PC-9 (cell line): ENCODE measurements at regions not wholly inside any gene's neighbourhood (a gene's known extent, or its start where the extent isn't known, plus 50 kb on each side); places are given as distances from the start of the nearest gene placed in this dataset.
"Not testable (repeated sequence)": the region's sequence is repeated elsewhere in the genome, so short reads cannot be mapped to it uniquely, and the experiment has no call there.

Source experiments
- BruUV-seq: library from RNA; stranded (reverse); fragments of 400-500 nt; replicated peaks from 2 replicates; lab custom pipeline; 2021; lab: Mats Ljungman, UMichigan
- CTCF ChIA-PET: fragments of 300-600 bp; sonication (Branson Sonifier 250); formaldehyde crosslinking; loops from one replicate; lab custom pipeline; 2022; ENCODE audit warnings: antibody characterized with exemption; lab: Charles Lee
- POLR2A ChIA-PET: fragments of 300-600 bp; sonication (Branson Sonifier 250); formaldehyde crosslinking; loops from one replicate; lab custom pipeline; 2022; ENCODE audit warnings: antibody characterized with exemption; ENCODE audit not compliant: unreplicated experiment; lab: Charles Lee
- DNase-seq, 2 experiments: peaks; one replicate each; pipeline versions ENCODE4 v3.0.0 to v3.0.0-alpha.2; 2015 to 2022; ENCODE audit warnings: mixed read lengths in 1 of 2
- H2AFZ ChIP-seq: fragments of 200-600 bp; sonication (generic); 2 replicates; pipeline ENCODE4 v1.8.1; 2017; ENCODE audit warnings: antibody characterized with exemption
- H3F3A ChIP-seq: fragments of 200-600 bp; sonication (generic); 2 replicates; pipeline ENCODE4 v1.8.1; 2017; ENCODE audit warnings: antibody characterized with exemption, mild to moderate bottlenecking, low read depth; ENCODE audit not compliant: insufficient read depth
- H3K27ac ChIP-seq: fragments of 200-600 bp; sonication (generic); 2 replicates; pipeline ENCODE4 v1.6.1; 2016; ENCODE audit warnings: mixed run types
- H3K27me3 ChIP-seq: fragments of 200-600 bp; sonication (generic); 2 replicates; pipeline ENCODE4 v1.6.1; 2016; ENCODE audit warnings: low read depth, mixed run types; ENCODE audit not compliant: insufficient read depth
- H3K36me3 ChIP-seq: fragments of 200-600 bp; sonication (generic); 2 replicates; pipeline ENCODE4 v1.6.1; 2016; ENCODE audit warnings: low read depth, mixed run types
- H3K4me1 ChIP-seq: fragments of 200-600 bp; sonication (generic); replicated peaks from 2 replicates; pipeline ENCODE4 v1.6.1; 2016; ENCODE audit warnings: mixed run types; ENCODE audit not compliant: insufficient read depth
- H3K4me2 ChIP-seq: fragments of 200-600 bp; sonication (generic); 2 replicates; pipeline ENCODE4 v1.6.1; 2017; ENCODE audit warnings: mixed run types
- H3K4me3 ChIP-seq: fragments of 200-600 bp; sonication (generic); 2 replicates; pipeline ENCODE4 v1.6.1; 2016; ENCODE audit warnings: mixed run types
- H3K79me2 ChIP-seq: fragments of 200-600 bp; sonication (generic); 2 replicates; pipeline ENCODE4 v1.6.1; 2017; ENCODE audit warnings: low read depth, mixed run types
- H3K9me2 ChIP-seq: fragments of 200-600 bp; sonication (generic); 2 replicates; pipeline ENCODE4 v1.8.1; 2017; ENCODE audit warnings: mild to moderate bottlenecking; ENCODE audit not compliant: insufficient read depth
- H3K9me3 ChIP-seq: fragments of 200-600 bp; sonication (generic); 2 replicates; pipeline ENCODE4 v1.8.1; 2016; ENCODE audit warnings: low read depth; ENCODE audit not compliant: insufficient read depth
- H4K20me1 ChIP-seq: fragments of 200-600 bp; sonication (generic); 2 replicates; pipeline ENCODE4 v1.8.1; 2017; ENCODE audit not compliant: insufficient read depth
- EZH2 ChIP-seq: fragments of 200-600 bp; sonication (generic); IDR thresholded peaks from 2 replicates; pipeline ENCODE4 v1.8.0; 2017; ENCODE audit warnings: antibody characterized with exemption, low read depth
- intact Hi-C: fragments of 100-400 bp; cut with micrococcal nuclease; formaldehyde crosslinking; loops from one replicate; pipeline ENCODE4 v1.10.0; 2022; ENCODE audit not compliant: unreplicated experiment
- TF ChIP-seq, protein P1 (sequence below): fragments of 200-600 bp; sonication (generic); conservative IDR thresholded peaks from 2 replicates; pipeline ENCODE4 v1.6.1; 2017; ENCODE audit warnings: mixed run types, antibody characterized with exemption, mild to moderate bottlenecking, moderate library complexity

DNA sequence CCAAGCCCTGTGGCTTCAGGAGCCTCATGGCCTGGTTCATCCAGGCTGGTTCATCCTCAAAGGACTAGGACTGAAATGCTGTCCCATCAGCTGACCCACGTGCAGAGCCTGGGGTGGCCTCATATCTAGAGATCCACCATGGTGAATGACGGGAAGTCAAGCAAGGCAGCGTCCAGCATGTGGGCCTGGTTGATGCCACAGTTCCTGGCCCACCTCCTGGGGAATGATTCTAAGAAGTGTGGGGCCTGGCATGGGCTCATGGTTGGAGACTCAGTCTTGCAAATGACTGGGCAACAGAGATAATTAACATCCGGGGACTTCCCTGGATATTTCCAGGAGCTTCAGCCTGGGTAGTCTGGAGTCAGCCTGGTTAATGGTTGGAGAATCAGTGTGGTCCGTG lies 302.4 kb upstream of the SFSWAP start:
- ChIA-PET CTCF (no interaction called here), POLR2A (no interaction called here)
- DNase-seq: no peak
- no peaks in the 10 kb centered on the region for H3F3A ChIP-seq
- peaks cover 39% of the 10 kb centered on the region for H3K27me3 ChIP-seq
- H3K27ac ChIP-seq: no peak overlapping the region
- no TSS peak for BruUV-seq
- no peaks in the 10 kb centered on the region for H3K79me2 ChIP-seq
- no peaks in the 10 kb centered on the region for H4K20me1 ChIP-seq
- no peak overlapping the region for H3K4me2 ChIP-seq
- intact Hi-C loops: no loop called here
- no peaks in the 10 kb centered on the region for H3K9me2 ChIP-seq
- no peak overlapping the region for H3K4me3 ChIP-seq
- no peak overlapping the region for H2AFZ ChIP-seq
- no peaks in the 10 kb centered on the region for H3K36me3 ChIP-seq
- H3K9me3 ChIP-seq: no peaks in the 10 kb centered on the region
- H3K4me1 ChIP-seq: no peaks in the 10 kb centered on the region
- no peak for TF ChIP-seq EZH2
- TF ChIP-seq, protein P1, sequence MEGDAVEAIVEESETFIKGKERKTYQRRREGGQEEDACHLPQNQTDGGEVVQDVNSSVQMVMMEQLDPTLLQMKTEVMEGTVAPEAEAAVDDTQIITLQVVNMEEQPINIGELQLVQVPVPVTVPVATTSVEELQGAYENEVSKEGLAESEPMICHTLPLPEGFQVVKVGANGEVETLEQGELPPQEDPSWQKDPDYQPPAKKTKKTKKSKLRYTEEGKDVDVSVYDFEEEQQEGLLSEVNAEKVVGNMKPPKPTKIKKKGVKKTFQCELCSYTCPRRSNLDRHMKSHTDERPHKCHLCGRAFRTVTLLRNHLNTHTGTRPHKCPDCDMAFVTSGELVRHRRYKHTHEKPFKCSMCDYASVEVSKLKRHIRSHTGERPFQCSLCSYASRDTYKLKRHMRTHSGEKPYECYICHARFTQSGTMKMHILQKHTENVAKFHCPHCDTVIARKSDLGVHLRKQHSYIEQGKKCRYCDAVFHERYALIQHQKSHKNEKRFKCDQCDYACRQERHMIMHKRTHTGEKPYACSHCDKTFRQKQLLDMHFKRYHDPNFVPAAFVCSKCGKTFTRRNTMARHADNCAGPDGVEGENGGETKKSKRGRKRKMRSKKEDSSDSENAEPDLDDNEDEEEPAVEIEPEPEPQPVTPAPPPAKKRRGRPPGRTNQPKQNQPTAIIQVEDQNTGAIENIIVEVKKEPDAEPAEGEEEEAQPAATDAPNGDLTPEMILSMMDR: no peak

DNA sequence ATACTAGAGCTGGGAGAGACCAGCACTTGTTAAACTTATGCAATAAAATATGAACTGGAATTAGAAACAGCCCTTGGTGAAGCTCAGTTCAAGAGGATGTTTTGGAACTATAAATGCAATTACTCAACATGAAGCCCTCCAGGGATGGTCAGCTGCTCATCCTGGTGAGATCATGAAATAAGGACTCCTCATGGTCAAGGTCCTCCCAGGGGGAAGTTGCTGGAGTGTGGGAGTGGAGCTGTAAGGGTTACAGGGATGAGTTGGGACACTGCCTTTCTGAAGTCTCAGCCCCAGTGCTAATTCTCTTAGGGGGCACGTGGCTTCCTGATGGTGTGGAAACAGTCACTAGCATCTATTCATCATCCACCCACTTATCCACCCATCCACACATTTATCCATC lies 301.7 kb upstream of the SFSWAP start:
- CTCF ChIA-PET: no interaction called here
- no peaks in the 10 kb centered on the region for H3K4me1 ChIP-seq
- BruUV-seq: no TSS peak
- H3K36me3 ChIP-seq: no peaks in the 10 kb centered on the region
- H3K27me3 ChIP-seq: peaks cover 41% of the 10 kb centered on the region
- intact Hi-C loops: no loop called here
- no peaks in the 10 kb centered on the region for H3K9me3 ChIP-seq
- H3K79me2 ChIP-seq: no peaks in the 10 kb centered on the region
- no peaks in the 10 kb centered on the region for H3K9me2 ChIP-seq
- POLR2A ChIA-PET: no interaction called here
- H3K4me2 ChIP-seq: no peak overlapping the region
- H2AFZ ChIP-seq: no peak overlapping the region
- no peak overlapping the region for H3K27ac ChIP-seq
- H3F3A ChIP-seq: no peaks in the 10 kb centered on the region
- TF ChIP-seq, protein P1: no peak
- TF ChIP-seq EZH2: no peak
- no peaks in the 10 kb centered on the region for H4K20me1 ChIP-seq
- no peak overlapping the region for H3K4me3 ChIP-seq
- no peak for DNase-seq

DNA sequence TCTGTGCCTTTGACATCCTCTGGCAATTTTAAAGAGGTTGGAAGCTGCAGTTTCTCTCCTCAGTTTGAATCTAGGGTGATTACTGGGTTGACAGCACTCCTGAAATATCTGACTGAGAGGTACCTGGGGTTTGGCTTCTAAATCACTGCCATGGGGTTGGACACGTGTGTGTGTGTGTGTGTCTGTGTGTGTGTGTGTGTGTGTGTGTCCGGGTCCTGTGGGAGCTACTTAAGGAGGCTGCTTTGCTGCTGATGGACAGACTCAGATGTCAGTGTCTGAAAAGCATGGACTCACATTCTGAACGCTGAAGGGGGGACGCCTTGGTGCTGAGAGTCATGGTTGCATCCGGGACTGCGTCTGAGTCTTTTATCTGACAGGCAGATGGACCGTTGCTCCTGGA lies 299.1 kb upstream of the SFSWAP start:
- POLR2A ChIA-PET, H2AFZ ChIP-seq: not testable (repeated sequence)

DNA sequence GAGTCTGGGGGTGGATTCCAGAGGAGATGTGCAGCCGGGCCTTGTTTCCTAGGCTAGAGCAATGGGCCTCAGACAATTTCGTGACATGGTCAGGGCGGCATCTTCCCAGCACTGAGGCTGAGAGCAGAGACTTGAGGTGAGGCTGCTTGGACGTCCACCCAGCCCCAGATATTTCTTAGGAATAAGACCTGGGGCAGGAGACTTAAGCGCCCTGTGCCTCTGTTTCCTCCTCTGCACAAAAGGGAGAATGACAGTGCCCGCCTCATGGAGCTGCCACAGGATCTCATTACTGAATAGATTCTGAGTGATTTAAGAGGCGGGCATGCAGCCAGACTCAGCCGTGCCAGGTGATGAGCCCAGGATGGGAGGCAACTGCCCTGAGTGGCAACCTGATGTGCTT lies 297.9 kb upstream of the SFSWAP start:
- Histone ChIP-seq H3K4me2 (no peak overlapping the region), H3K9me3 (no peaks in the 10 kb centered on the region), H3F3A (no peaks in the 10 kb centered on the region), H3K36me3 (no peaks in the 10 kb centered on the region), H3K27ac (no peak overlapping the region), H2AFZ (no peak overlapping the region), H3K79me2 (no peaks in the 10 kb centered on the region), H3K9me2 (no peaks in the 10 kb centered on the region), H3K4me1 (no peaks in the 10 kb centered on the region), H4K20me1 (no peaks in the 10 kb centered on the region), H3K27me3 (peaks cover 59% of the 10 kb centered on the region), H3K4me3 (no peak overlapping the region)
- BruUV-seq: no TSS peak
- CTCF ChIA-PET: no interaction called here
- intact Hi-C loops: no loop called here
- no peak for DNase-seq
- TF ChIP-seq EZH2: no peak
- TF ChIP-seq, protein P1: no peak
- POLR2A ChIA-PET: no interaction called here

More for the DNA sequence above, 299.1 kb upstream of the SFSWAP start:
- H4K20me1 ChIP-seq, H3K9me2 ChIP-seq, H3K4me1 ChIP-seq, H3K9me3 ChIP-seq, H3K27ac ChIP-seq, DNase-seq, H3K4me3 ChIP-seq, H3F3A ChIP-seq, CTCF ChIA-PET, H3K79me2 ChIP-seq, H3K36me3 ChIP-seq, BruUV-seq, H3K4me2 ChIP-seq, intact Hi-C loops: not testable (repeated sequence)
- H3K27me3 ChIP-seq: peaks cover 51% of the 10 kb centered on the region
